ENCODE measurements at regions not wholly inside any gene's neighbourhood (a gene's known extent, or its start where the extent isn't known, plus 50 kb on each side); places are given as distances from the start of the nearest gene placed in this dataset.

- H3K4me3 ChIP-seq (ENCODE audit: low read depth, low read length): peak overlapping the region; percentile 62
- peaks cover 10% of the 10 kb centered on the region for H3K4me1 ChIP-seq (ENCODE audit: control insufficient read depth, insufficient read depth, low read length, poor library complexity, severe bottlenecking)
- H3K27me3 ChIP-seq (ENCODE audit: control insufficient read depth, insufficient read depth, low read length): no peaks in the 10 kb centered on the region
- H3K27ac ChIP-seq (ENCODE audit: insufficient read depth, low read length, poor library complexity, severe bottlenecking): no peak overlapping the region
- no peaks in the 10 kb centered on the region for H3K9me3 ChIP-seq (ENCODE audit: control insufficient read depth in 2 of 2, low read length in 2 of 2)
- ATAC-seq (ENCODE audit: low read depth in 2 of 2): no peak
- H3K36me3 Mint-ChIP-seq: no peaks in the 10 kb centered on the region
- H3K9me3 Mint-ChIP-seq: no peaks in the 10 kb centered on the region
- H3K4me3 Mint-ChIP-seq: no peak overlapping the region
- peaks cover 24% of the 10 kb centered on the region for H3K27me3 Mint-ChIP-seq
- H3K27ac Mint-ChIP-seq: peak overlapping the region in 2 of 3 donors; percentile 5 to 17
- peak in 1 of 3 donors; percentile 25 for DNase-seq
- peaks cover 0 to 24% (median 16%) of the 10 kb centered on the region in 4 donors for H3K4me1 Mint-ChIP-seq
- H3K36me3 ChIP-seq (ENCODE audit: control insufficient read depth, insufficient read depth, low read length): no peaks in the 10 kb centered on the region
Measured at GRCh38 chrX:124239324-124239723, 93.1 kb upstream of the TEX13D start.

GRCh38 chrX:124239911-124240310, 92.5 kb upstream of the TEX13D start:
- H3K4me1 Mint-ChIP-seq: peaks cover 0 to 24% (median 16%) of the 10 kb centered on the region in 4 donors
- no peaks in the 10 kb centered on the region for H3K9me3 Mint-ChIP-seq

GRCh38 chrX:124240422-124240821, 92.0 kb upstream of the TEX13D start:
- Histone ChIP-seq H3K4me1 (ENCODE audit: control insufficient read depth, insufficient read depth, low read length, poor library complexity, severe bottlenecking) (peaks cover 10% of the 10 kb centered on the region), H3K27me3 (ENCODE audit: control insufficient read depth, insufficient read depth, low read length) (no peaks in the 10 kb centered on the region), H3K36me3 (ENCODE audit: control insufficient read depth, insufficient read depth, low read length) (no peaks in the 10 kb centered on the region), H3K4me3 (ENCODE audit: low read depth, low read length) (peak overlapping the region; percentile 62), H3K27ac (ENCODE audit: insufficient read depth, low read length, poor library complexity, severe bottlenecking) (no peak overlapping the region), H3K9me3 (ENCODE audit: control insufficient read depth in 2 of 2, low read length in 2 of 2) (no peaks in the 10 kb centered on the region)
- no peaks in the 10 kb centered on the region for H3K36me3 Mint-ChIP-seq
- ATAC-seq (ENCODE audit: low read depth in 2 of 2): no peak
- H3K9me3 Mint-ChIP-seq: no peaks in the 10 kb centered on the region
- peaks cover 0 to 24% (median 16%) of the 10 kb centered on the region in 4 donors for H3K4me1 Mint-ChIP-seq
- H3K27me3 Mint-ChIP-seq: peaks cover 28% of the 10 kb centered on the region
- DNase-seq: no peak
- peak overlapping the region in 1 of 4 donors; percentile 71 for H3K4me3 Mint-ChIP-seq
- no peak overlapping the region for H3K27ac Mint-ChIP-seq

More at GRCh38 chrX:124239911-124240310, 92.5 kb upstream of the TEX13D start:
- peak overlapping the region in 3 of 4 donors; percentile 39 to 71 (median 44) for H3K4me3 Mint-ChIP-seq
- DNase-seq: peak; percentile 2 to 69 (median 19)
- H3K4me1 ChIP-seq (ENCODE audit: control insufficient read depth, insufficient read depth, low read length, poor library complexity, severe bottlenecking): peaks cover 10% of the 10 kb centered on the region
- H3K27ac ChIP-seq (ENCODE audit: insufficient read depth, low read length, poor library complexity, severe bottlenecking): no peak overlapping the region
- H3K36me3 Mint-ChIP-seq: no peaks in the 10 kb centered on the region
- peak overlapping the region; percentile 62 for H3K4me3 ChIP-seq (ENCODE audit: low read depth, low read length)
- peak overlapping the region in 2 of 3 donors; percentile 2 to 5 for H3K27ac Mint-ChIP-seq
- H3K27me3 Mint-ChIP-seq: peaks cover 27% of the 10 kb centered on the region
- H3K36me3 ChIP-seq (ENCODE audit: control insufficient read depth, insufficient read depth, low read length): no peaks in the 10 kb centered on the region
- H3K27me3 ChIP-seq (ENCODE audit: control insufficient read depth, insufficient read depth, low read length): no peaks in the 10 kb centered on the region
- H3K9me3 ChIP-seq (ENCODE audit: control insufficient read depth in 2 of 2, low read length in 2 of 2): no peaks in the 10 kb centered on the region
- peak; percentile 46 to 47 for ATAC-seq (ENCODE audit: low read depth in 2 of 2)

- Histone ChIP-seq H3K27ac (ENCODE audit: insufficient read depth, low read length, poor library complexity, severe bottlenecking) (no peak overlapping the region), H3K9me3 (ENCODE audit: control insufficient read depth in 2 of 2, low read length in 2 of 2) (no peaks in the 10 kb centered on the region), H3K4me1 (ENCODE audit: control insufficient read depth, insufficient read depth, low read length, poor library complexity, severe bottlenecking) (peaks cover 10% of the 10 kb centered on the region), H3K4me3 (ENCODE audit: low read depth, low read length) (no peak overlapping the region), H3K36me3 (ENCODE audit: control insufficient read depth, insufficient read depth, low read length) (no peaks in the 10 kb centered on the region), H3K27me3 (ENCODE audit: control insufficient read depth, insufficient read depth, low read length) (no peaks in the 10 kb centered on the region)
- Mint-ChIP-seq H3K9me3 (no peaks in the 10 kb centered on the region), H3K4me1 (peaks cover 0 to 22% (median 14%) of the 10 kb centered on the region in 4 donors), H3K27ac (no peak overlapping the region), H3K4me3 (no peak overlapping the region), H3K27me3 (peaks cover 28% of the 10 kb centered on the region), H3K36me3 (no peaks in the 10 kb centered on the region)
- no peak for ATAC-seq (ENCODE audit: low read depth in 2 of 2)
- DNase-seq: no peak
Measured at GRCh38 chrX:124242131-124242530, 90.3 kb upstream of the TEX13D start.

GRCh38 chrX:124249345-124249744, 83.1 kb upstream of the TEX13D start:
- no peaks in the 10 kb centered on the region for H3K36me3 ChIP-seq (ENCODE audit: control insufficient read depth, insufficient read depth, low read length)
- H3K27ac ChIP-seq (ENCODE audit: insufficient read depth, low read length, poor library complexity, severe bottlenecking): no peak overlapping the region
- H3K27me3 ChIP-seq (ENCODE audit: control insufficient read depth, insufficient read depth, low read length): no peaks in the 10 kb centered on the region
- peaks cover 0 to 5% (median 1%) of the 10 kb centered on the region in 7 donors for H3K9me3 Mint-ChIP-seq
- no peak for DNase-seq
- peaks cover 0 to 5% of the 10 kb centered on the region in 2 experiments for H3K9me3 ChIP-seq (ENCODE audit: control insufficient read depth in 2 of 2, low read length in 2 of 2)
- H3K36me3 Mint-ChIP-seq: no peaks in the 10 kb centered on the region
- no peak for ATAC-seq (ENCODE audit: low read depth in 2 of 2)
- H3K4me1 ChIP-seq (ENCODE audit: control insufficient read depth, insufficient read depth, low read length, poor library complexity, severe bottlenecking): no peaks in the 10 kb centered on the region
- no peak overlapping the region for H3K4me3 Mint-ChIP-seq
- no peaks in the 10 kb centered on the region for H3K4me1 Mint-ChIP-seq
- H3K4me3 ChIP-seq (ENCODE audit: low read depth, low read length): no peak overlapping the region
- no peak overlapping the region for H3K27ac Mint-ChIP-seq
- H3K27me3 Mint-ChIP-seq: peaks cover 4% of the 10 kb centered on the region

GRCh38 chrX:124250835-124251437, 81.5 kb upstream of the TEX13D start:
- no peaks in the 10 kb centered on the region for H3K4me1 Mint-ChIP-seq
- no peaks in the 10 kb centered on the region for H3K27me3 Mint-ChIP-seq
- H3K36me3 Mint-ChIP-seq: no peaks in the 10 kb centered on the region
- Histone ChIP-seq H3K27ac (ENCODE audit: insufficient read depth, low read length, poor library complexity, severe bottlenecking) (no peak overlapping the region), H3K27me3 (ENCODE audit: control insufficient read depth, insufficient read depth, low read length) (no peaks in the 10 kb centered on the region), H3K9me3 (ENCODE audit: control insufficient read depth in 2 of 2, low read length in 2 of 2) (peaks cover 0 to 5% of the 10 kb centered on the region in 2 experiments), H3K4me3 (ENCODE audit: low read depth, low read length) (no peak overlapping the region), H3K36me3 (ENCODE audit: control insufficient read depth, insufficient read depth, low read length) (no peaks in the 10 kb centered on the region), H3K4me1 (ENCODE audit: control insufficient read depth, insufficient read depth, low read length, poor library complexity, severe bottlenecking) (no peaks in the 10 kb centered on the region)
- H3K9me3 Mint-ChIP-seq: peaks cover 0 to 5% (median 1%) of the 10 kb centered on the region in 7 donors
- DNase-seq: no peak
- no peak overlapping the region for H3K27ac Mint-ChIP-seq
- no peak overlapping the region for H3K4me3 Mint-ChIP-seq
- no peak for ATAC-seq (ENCODE audit: low read depth in 2 of 2)

GRCh38 chrX:124254611-124255010, 77.8 kb upstream of the TEX13D start:
- ATAC-seq (ENCODE audit: low read depth in 2 of 2) (no peak), DNase-seq (no peak)
- Mint-ChIP-seq H3K4me1 (no peaks in the 10 kb centered on the region), H3K9me3 (no peaks in the 10 kb centered on the region), H3K27ac (no peak overlapping the region), H3K27me3 (no peaks in the 10 kb centered on the region), H3K36me3 (no peaks in the 10 kb centered on the region), H3K4me3 (no peak overlapping the region)
- Histone ChIP-seq H3K9me3 (ENCODE audit: control insufficient read depth in 2 of 2, low read length in 2 of 2) (no peaks in the 10 kb centered on the region), H3K4me3 (ENCODE audit: low read depth, low read length) (no peak overlapping the region), H3K4me1 (ENCODE audit: control insufficient read depth, insufficient read depth, low read length, poor library complexity, severe bottlenecking) (no peaks in the 10 kb centered on the region), H3K36me3 (ENCODE audit: control insufficient read depth, insufficient read depth, low read length) (no peaks in the 10 kb centered on the region), H3K27me3 (ENCODE audit: control insufficient read depth, insufficient read depth, low read length) (no peaks in the 10 kb centered on the region), H3K27ac (ENCODE audit: insufficient read depth, low read length, poor library complexity, severe bottlenecking) (no peak overlapping the region)

- H3K27me3 ChIP-seq (ENCODE audit: control insufficient read depth, insufficient read depth, low read length): no peaks in the 10 kb centered on the region
- H3K4me3 ChIP-seq (ENCODE audit: low read depth, low read length): no peak overlapping the region
- Mint-ChIP-seq H3K4me3 (no peak overlapping the region), H3K9me3 (no peaks in the 10 kb centered on the region), H3K4me1 (no peaks in the 10 kb centered on the region), H3K36me3 (no peaks in the 10 kb centered on the region), H3K27me3 (no peaks in the 10 kb centered on the region), H3K27ac (no peak overlapping the region)
- no peak overlapping the region for H3K27ac ChIP-seq (ENCODE audit: insufficient read depth, low read length, poor library complexity, severe bottlenecking)
- ATAC-seq (ENCODE audit: low read depth in 2 of 2) (no peak), DNase-seq (no peak)
- H3K4me1 ChIP-seq (ENCODE audit: control insufficient read depth, insufficient read depth, low read length, poor library complexity, severe bottlenecking): no peaks in the 10 kb centered on the region
- no peaks in the 10 kb centered on the region for H3K9me3 ChIP-seq (ENCODE audit: control insufficient read depth in 2 of 2, low read length in 2 of 2)
- H3K36me3 ChIP-seq (ENCODE audit: control insufficient read depth, insufficient read depth, low read length): no peaks in the 10 kb centered on the region
Measured at GRCh38 chrX:124256216-124256615, 76.2 kb upstream of the TEX13D start.

Measured in CD4-positive, CD25-positive, alpha-beta regulatory T cell (primary cell).